CD4-positive, alpha-beta T cell (primary cell): ENCODE measurements at regions not wholly inside any gene's neighbourhood (a gene's known extent, or its start where the extent isn't known, plus 50 kb on each side); places are given as distances from the start of the nearest gene placed in this dataset.

ENCODE experiments used
- ATAC-seq: fragments of 200-7000 bp; cut with Tn5 transposase; one replicate; pipeline ENCODE4 v1.10.0; 2022; ENCODE audit warnings: mild to moderate bottlenecking; ENCODE audit not compliant: poor library complexity
- CTCF ChIA-PET: fragments of 350-600 bp; sonication (Branson Sonifier 250); formaldehyde crosslinking; loops from one replicate; lab custom pipeline; 2021; ENCODE audit warnings: antibody characterized with exemption, inconsistent platforms; lab: Charles Lee
- POLR2A ChIA-PET: fragments of 350-600 bp; sonication (Branson Sonifier 250); formaldehyde crosslinking; loops from one replicate; lab custom pipeline; 2021; ENCODE audit warnings: antibody characterized with exemption, inconsistent platforms; lab: Charles Lee
- DNase-seq, 14 experiments: peaks; one replicate each; pipeline ENCODE4 v3.0.0-alpha.2; 2013 to 2020; ENCODE audit warnings: mixed read lengths in 2 of 14
- H3K27ac ChIP-seq, 2 donors: one replicate each; pipeline versions ENCODE4 v1.5.1 to v1.7.0; 2013; ENCODE audit warnings: low read length in 2 of 2, low read depth in 1 of 2, mild to moderate bottlenecking in 1 of 2
- H3K27me3 ChIP-seq, 2 experiments: 1 replicate in 1 of 2; 2 replicates in 1 of 2; pipeline versions ENCODE4 v1.6.1 to v1.7.0; 2013; ENCODE audit warnings: low read length in 2 of 2, control low read depth in 1 of 2, mild to moderate bottlenecking in 1 of 2, moderate library complexity in 1 of 2; ENCODE audit not compliant: insufficient read depth in 2 of 2, control insufficient read depth in 1 of 2
- H3K36me3 ChIP-seq: one replicate; pipeline ENCODE4 v1.6.1; 2013; ENCODE audit warnings: low read length, control low read depth; ENCODE audit not compliant: insufficient read depth
- H3K4me1 ChIP-seq: one replicate; pipeline ENCODE4 v1.6.1; 2013; ENCODE audit warnings: low read length, control low read depth; ENCODE audit not compliant: insufficient read depth
- H3K4me3 ChIP-seq: one replicate; pipeline ENCODE4 v1.5.1; 2013; ENCODE audit warnings: mild to moderate bottlenecking, low read length, moderate library complexity
- H3K9me3 ChIP-seq, 2 experiments: 1 replicate in 1 of 2; 2 replicates in 1 of 2; pipeline versions ENCODE4 v1.6.1 to v1.7.0; 2013; ENCODE audit warnings: low read length in 2 of 2, mild to moderate bottlenecking in 2 of 2, control low read depth in 1 of 2, moderate library complexity in 1 of 2; ENCODE audit not compliant: control insufficient read depth in 1 of 2, insufficient read depth in 1 of 2
- H3K27ac Mint-ChIP-seq: one replicate; pipeline ENCODE4 v1.8.0; 2020; ENCODE audit warnings: mixed read lengths
- H3K27me3 Mint-ChIP-seq: one replicate; pipeline ENCODE4 v1.8.0; 2021; ENCODE audit warnings: mixed read lengths
- H3K36me3 Mint-ChIP-seq: one replicate; pipeline ENCODE4 v1.8.0; 2021; ENCODE audit warnings: low read depth, mixed read lengths
- H3K4me1 Mint-ChIP-seq: one replicate; pipeline ENCODE4 v1.8.0; 2021; ENCODE audit warnings: low read depth, mixed read lengths
- H3K4me3 Mint-ChIP-seq: one replicate; pipeline ENCODE4 v1.8.0; 2020; ENCODE audit warnings: mild to moderate bottlenecking, mixed read lengths
- H3K9me3 Mint-ChIP-seq: one replicate; pipeline ENCODE4 v1.8.0; 2020; ENCODE audit warnings: mixed read lengths
- CTCF ChIP-seq: fragments of 200-600 bp; IDR thresholded peaks from one replicate; pipeline ENCODE4 v1.8.0; 2022; ENCODE audit warnings: antibody characterized with exemption, mild to moderate bottlenecking
- intact Hi-C, 2 experiments: fragments of 100-400 bp; cut with DNase I in 1 of 2; cut with micrococcal nuclease in 1 of 2; formaldehyde crosslinking; loops; one replicate each; pipeline versions ENCODE4 v1.15.1 to v1.9.0; 2023 to 2025; cut with DNase I, micrococcal nuclease

GRCh38 chr16:85492295-85492864 lies 120.7 kb upstream of the GSE1 start:
- Mint-ChIP-seq H3K27ac (no peak overlapping the region), H3K4me3 (no peak overlapping the region), H3K4me1 (peaks cover 6% of the 10 kb centered on the region), H3K27me3 (no peaks in the 10 kb centered on the region), H3K36me3 (no peaks in the 10 kb centered on the region), H3K9me3 (no peaks in the 10 kb centered on the region)
- ATAC-seq (no peak), DNase-seq (no peak)
- no peak overlapping the region for H3K4me3 ChIP-seq
- no peaks in the 10 kb centered on the region for H3K27me3 ChIP-seq
- intact Hi-C loops: no loop called here
- H3K36me3 ChIP-seq: no peaks in the 10 kb centered on the region
- H3K27ac ChIP-seq: no peak overlapping the region
- no peaks in the 10 kb centered on the region for H3K9me3 ChIP-seq
- CTCF ChIA-PET: interaction anchor here (2.1 kb wide), 1 partner anchor 124 kb away, joined by 7 read pairs; no protein-coding TSS in a partner anchor
- POLR2A ChIA-PET: no interaction called here
- TF ChIP-seq CTCF: no peak
- H3K4me1 ChIP-seq: peaks cover 7% of the 10 kb centered on the region

GRCh38 chr16:85494315-85494714 lies 118.8 kb upstream of the GSE1 start:
- DNase-seq (no peak), ATAC-seq (no peak)
- intact Hi-C loops: no loop called here
- TF ChIP-seq CTCF: no peak
- Mint-ChIP-seq H3K4me1 (peaks cover 6% of the 10 kb centered on the region), H3K36me3 (no peaks in the 10 kb centered on the region), H3K9me3 (no peaks in the 10 kb centered on the region), H3K27me3 (no peaks in the 10 kb centered on the region), H3K27ac (no peak overlapping the region), H3K4me3 (no peak overlapping the region)
- H3K9me3 ChIP-seq: no peaks in the 10 kb centered on the region
- CTCF ChIA-PET: no interaction called here
- POLR2A ChIA-PET: interaction anchor here (1.2 kb wide), 1 partner anchor 60 kb away, joined by 4 read pairs; no protein-coding TSS in a partner anchor
- no peak overlapping the region for H3K27ac ChIP-seq
- no peak overlapping the region for H3K4me3 ChIP-seq
- H3K36me3 ChIP-seq: no peaks in the 10 kb centered on the region
- H3K4me1 ChIP-seq: peaks cover 7% of the 10 kb centered on the region
- no peaks in the 10 kb centered on the region for H3K27me3 ChIP-seq

- intact Hi-C loops: no loop called here
- H3K4me1 ChIP-seq: peaks cover 7% of the 10 kb centered on the region
- ATAC-seq: no peak
- Mint-ChIP-seq H3K27me3 (no peaks in the 10 kb centered on the region), H3K4me3 (no peak overlapping the region), H3K9me3 (no peaks in the 10 kb centered on the region), H3K27ac (no peak overlapping the region), H3K4me1 (peaks cover 6% of the 10 kb centered on the region), H3K36me3 (no peaks in the 10 kb centered on the region)
- no peak for TF ChIP-seq CTCF
- no peaks in the 10 kb centered on the region for H3K9me3 ChIP-seq
- no peak for DNase-seq
- no peak overlapping the region for H3K27ac ChIP-seq
- CTCF ChIA-PET: no interaction called here
- POLR2A ChIA-PET: no interaction called here
- no peaks in the 10 kb centered on the region for H3K36me3 ChIP-seq
- H3K27me3 ChIP-seq: no peaks in the 10 kb centered on the region
- no peak overlapping the region for H3K4me3 ChIP-seq
Observed at GRCh38 chr16:85495259-85495658, 117.9 kb upstream of the GSE1 start.
